COLO668 (cell line): ENCODE measurements at regions not wholly inside any gene's neighbourhood (a gene's known extent, or its start where the extent isn't known, plus 50 kb on each side); places are given as distances from the start of the nearest gene placed in this dataset.
"Not testable (repeated sequence)": the region's sequence is repeated elsewhere in the genome, so short reads cannot be mapped to it uniquely, and the experiment has no call there.

Experiments
- DNase-seq: peaks from one replicate; lab custom pipeline; 2025; ENCODE audit not compliant: unreplicated experiment; lab: John Stamatoyannopoulos, UW

- no peak for DNase-seq
Observed at GRCh38 chr5:118211606-118212005, 776.7 kb downstream of the DTWD2 start.

- DNase-seq: no peak
Observed at GRCh38 chr5:118208031-118208453, 780.3 kb downstream of the DTWD2 start.

- no peak for DNase-seq
Observed at GRCh38 chr5:118199801-118200200, 788.5 kb downstream of the DTWD2 start.

- DNase-seq: no peak
Observed at GRCh38 chr5:118196229-118196628, 792.1 kb downstream of the DTWD2 start.

GRCh38 chr5:118195211-118195610, 793.1 kb downstream of the DTWD2 start:
- no peak for DNase-seq

GRCh38 chr5:118193194-118193905, 795.0 kb downstream of the DTWD2 start:
- DNase-seq: no peak

GRCh38 chr5:118185018-118185417, 803.3 kb downstream of the DTWD2 start:
- no peak for DNase-seq

GRCh38 chr5:118176146-118176545, 812.2 kb downstream of the DTWD2 start:
- DNase-seq: no peak

GRCh38 chr5:118174671-118175070, 813.7 kb downstream of the DTWD2 start:
- DNase-seq: no peak

- no peak for DNase-seq
Observed at GRCh38 chr5:118173340-118173739, 815.0 kb downstream of the DTWD2 start.

GRCh38 chr5:118165619-118166018, 822.7 kb downstream of the DTWD2 start:
- DNase-seq: no peak

- DNase-seq: no peak
Observed at GRCh38 chr5:118156181-118156580, 832.2 kb downstream of the DTWD2 start.

- no peak for DNase-seq
Observed at GRCh38 chr5:118146824-118147223, 841.5 kb downstream of the DTWD2 start.

GRCh38 chr5:118144540-118144939, 843.8 kb downstream of the DTWD2 start:
- DNase-seq: no peak

GRCh38 chr5:118139361-118139760, 849.0 kb downstream of the DTWD2 start:
- DNase-seq: no peak

- DNase-seq: no peak
Observed at GRCh38 chr5:118126159-118126558, 862.2 kb downstream of the DTWD2 start.

- no peak for DNase-seq
Observed at GRCh38 chr5:118125687-118126086, 862.7 kb downstream of the DTWD2 start.

GRCh38 chr5:118121258-118121657, 867.1 kb downstream of the DTWD2 start:
- DNase-seq: no peak

GRCh38 chr5:118115791-118116190, 872.6 kb downstream of the DTWD2 start:
- no peak for DNase-seq

GRCh38 chr5:118111956-118112355, 876.4 kb downstream of the DTWD2 start:
- DNase-seq: no peak

GRCh38 chr5:118107246-118107645, 881.1 kb downstream of the DTWD2 start:
- not testable (repeated sequence) for DNase-seq

- DNase-seq: no peak
Observed at GRCh38 chr5:118098716-118099115, 889.6 kb downstream of the DTWD2 start.

- no peak for DNase-seq
Observed at GRCh38 chr5:118095115-118095514, 893.2 kb downstream of the DTWD2 start.
